Body of pancreas (tissue), 4 donors: ENCODE measurements at regions not wholly inside any gene's neighbourhood (a gene's known extent, or its start where the extent isn't known, plus 50 kb on each side); places are given as distances from the start of the nearest gene placed in this dataset.

Experiments
- ATAC-seq: fragments of 150-250 bp; one replicate; pipeline ENCODE4 v1.9.1; 2016
- DNase-seq, 4 donors: peaks; one replicate each; pipeline ENCODE4 v3.0.0-alpha.2; 2019
- H3K27ac ChIP-seq, 4 donors: fragments of 200-600 bp; sonication (generic); 1 replicate in 3 of 4; 2 replicates in 1 of 4; pipeline versions ENCODE4 v1.5.1 to v1.6.1; 2016 to 2019; ENCODE audit warnings: mild to moderate bottlenecking in 1 of 4, mixed read lengths in 1 of 4, moderate library complexity in 1 of 4
- H3K27me3 ChIP-seq, 2 donors: fragments of 200-600 bp; sonication (generic); one replicate each; pipeline ENCODE4 v1.6.0; 2016; ENCODE audit warnings: mild to moderate bottlenecking in 1 of 2
- H3K36me3 ChIP-seq, 2 donors: fragments of 200-600 bp; sonication (generic); replicated peaks in 1 of 2; 2 replicates each; pipeline ENCODE4 v1.5.1; 2016; ENCODE audit warnings: low read depth in 2 of 2; ENCODE audit not compliant: insufficient read depth in 1 of 2
- H3K4me1 ChIP-seq: fragments of 200-600 bp; sonication (generic); one replicate; pipeline ENCODE4 v1.6.0; 2016
- H3K4me3 ChIP-seq, 2 donors: fragments of 200-600 bp; sonication (generic); 1 replicate in 1 of 2; 2 replicates in 1 of 2; pipeline ENCODE4 v1.5.1; 2016 to 2019
- H3K9me3 ChIP-seq, 3 donors: fragments of 200-600 bp; sonication (generic); 1 replicate in 2 of 3; 2 replicates in 1 of 3; pipeline ENCODE4 v1.5.1; 2016
- POLR2A ChIP-seq, 3 donors: fragments of 450-650 bp; IDR thresholded peaks; one replicate each; pipeline ENCODE4 v1.6.1; 2016; ENCODE audit warnings: antibody characterized with exemption in 3 of 3, mild to moderate bottlenecking in 2 of 3
- WGBS, 2 donors: methylation state at CpG; one replicate each; pipeline ENCODE4 v1.1.5; 2017; 5-methylcytosine and 5-hydroxymethylcytosine counted together
- intact Hi-C: fragments of 100-400 bp; cut with DNase I; formaldehyde crosslinking; loops from one replicate; pipeline ENCODE4 v1.15.1; 2023
- TF ChIP-seq, protein P1 (sequence below), 7 experiments: fragments of 450-650 bp in 4 of 7; fragments of 200-600 bp in 3 of 7; sonication (generic) in 3 of 7; IDR thresholded peaks; one replicate each; pipeline ENCODE4 v1.5.1; 2016 to 2019; ENCODE audit warnings: antibody characterized with exemption in 7 of 7

DNA sequence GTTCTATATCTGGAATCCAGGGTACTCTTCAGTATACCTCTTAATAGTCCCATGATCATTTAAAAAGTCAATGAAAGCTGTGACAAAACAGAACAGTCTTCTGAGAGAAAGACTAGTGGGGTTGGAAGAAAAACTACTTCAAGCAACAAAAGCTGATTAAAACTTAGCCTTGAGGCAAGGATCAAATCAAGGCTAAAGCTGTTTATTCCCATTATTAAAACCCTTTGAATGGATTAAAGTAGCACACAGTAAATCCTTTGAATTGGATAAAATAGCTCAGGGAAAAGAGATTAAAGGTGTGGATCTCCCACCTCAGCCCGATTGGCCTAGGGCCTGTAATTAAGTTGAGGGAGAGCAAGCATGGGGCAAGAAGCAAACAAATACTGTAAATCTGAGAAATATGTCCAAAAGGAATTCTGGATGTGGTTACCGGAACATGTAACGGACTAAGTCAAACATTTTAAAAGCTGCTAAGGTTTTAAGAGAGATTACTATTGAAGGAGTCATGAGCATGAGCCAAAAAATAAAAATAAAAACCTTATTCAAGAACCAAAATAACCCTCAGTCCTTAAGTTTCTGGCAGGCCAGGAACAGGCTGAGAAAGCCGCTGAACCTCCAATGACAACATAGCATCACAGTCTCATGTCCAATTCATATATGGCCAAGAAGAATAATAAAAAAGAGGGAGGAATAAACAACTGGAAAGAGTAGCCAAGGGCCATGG, 257.3 kb upstream of the NEIL3 start:
- 54 to 79% methylated on average over 4 of the region's 4 CpGs for WGBS, 2 donors
- TF ChIP-seq POLR2A (IDR thresholded peaks at IDR 0.05), result no peak
- TF ChIP-seq, protein P1, sequence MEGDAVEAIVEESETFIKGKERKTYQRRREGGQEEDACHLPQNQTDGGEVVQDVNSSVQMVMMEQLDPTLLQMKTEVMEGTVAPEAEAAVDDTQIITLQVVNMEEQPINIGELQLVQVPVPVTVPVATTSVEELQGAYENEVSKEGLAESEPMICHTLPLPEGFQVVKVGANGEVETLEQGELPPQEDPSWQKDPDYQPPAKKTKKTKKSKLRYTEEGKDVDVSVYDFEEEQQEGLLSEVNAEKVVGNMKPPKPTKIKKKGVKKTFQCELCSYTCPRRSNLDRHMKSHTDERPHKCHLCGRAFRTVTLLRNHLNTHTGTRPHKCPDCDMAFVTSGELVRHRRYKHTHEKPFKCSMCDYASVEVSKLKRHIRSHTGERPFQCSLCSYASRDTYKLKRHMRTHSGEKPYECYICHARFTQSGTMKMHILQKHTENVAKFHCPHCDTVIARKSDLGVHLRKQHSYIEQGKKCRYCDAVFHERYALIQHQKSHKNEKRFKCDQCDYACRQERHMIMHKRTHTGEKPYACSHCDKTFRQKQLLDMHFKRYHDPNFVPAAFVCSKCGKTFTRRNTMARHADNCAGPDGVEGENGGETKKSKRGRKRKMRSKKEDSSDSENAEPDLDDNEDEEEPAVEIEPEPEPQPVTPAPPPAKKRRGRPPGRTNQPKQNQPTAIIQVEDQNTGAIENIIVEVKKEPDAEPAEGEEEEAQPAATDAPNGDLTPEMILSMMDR (IDR thresholded peaks at IDR 0.05), result no peak
- Histone ChIP-seq H3K27me3 (no peaks in the 10 kb centered on the region), H3K4me3 (no peak overlapping the region), H3K27ac (no peak overlapping the region), H3K36me3 (no peaks in the 10 kb centered on the region), H3K4me1 (no peaks in the 10 kb centered on the region), H3K9me3 (no peaks in the 10 kb centered on the region)
- ATAC-seq, result no peak
- intact Hi-C loops, result no loop called here
- DNase-seq, result no peak

- Histone ChIP-seq H3K4me3 (no peak overlapping the region), H3K27ac (no peak overlapping the region), H3K9me3 (no peaks in the 10 kb centered on the region), H3K27me3 (no peaks in the 10 kb centered on the region), H3K4me1 (no peaks in the 10 kb centered on the region), H3K36me3 (no peaks in the 10 kb centered on the region)
- ATAC-seq (no peak), DNase-seq (no peak)
- intact Hi-C loops, result no loop called here
- TF ChIP-seq POLR2A (IDR thresholded peaks at IDR 0.05), result no peak
- TF ChIP-seq, protein P1 (IDR thresholded peaks at IDR 0.05), result no peak
- 47 to 49% methylated on average over 2 of the region's 2 CpGs for WGBS, 2 donors
These were observed 252.5 kb upstream of the NEIL3 start for GRCh38 chr4:177057186-177057585.

DNA sequence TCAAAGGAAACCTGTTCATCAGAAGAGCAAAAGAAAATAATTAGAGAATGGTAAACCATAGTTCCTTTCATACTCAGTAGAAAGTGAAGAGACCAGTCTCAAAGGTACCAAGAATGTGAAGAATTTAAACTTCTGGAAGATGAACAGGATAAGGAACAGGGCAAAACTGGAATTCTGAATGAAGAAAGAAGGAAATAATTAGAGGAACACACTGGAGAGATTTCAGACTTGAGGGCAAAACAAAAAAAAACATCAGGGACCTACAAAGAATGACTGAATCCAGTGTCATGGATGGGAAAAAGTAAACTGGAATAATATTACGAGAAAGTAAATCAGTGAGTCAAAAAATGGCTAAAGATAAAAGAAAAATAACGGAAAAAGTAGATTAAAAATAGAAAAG, 245.6 kb upstream of the NEIL3 start:
- no peak for TF ChIP-seq POLR2A (IDR thresholded peaks at IDR 0.05)
- TF ChIP-seq, protein P1 (IDR thresholded peaks at IDR 0.05), result no peak
- 48 to 63% methylated on average over 2 of the region's 2 CpGs for WGBS, 2 donors
- ATAC-seq (no peak), DNase-seq (no peak)
- H3K9me3 ChIP-seq, result no peaks in the 10 kb centered on the region
- H3K4me3 ChIP-seq, result no peak overlapping the region
- no peaks in the 10 kb centered on the region for H3K27me3 ChIP-seq
- intact Hi-C loops, result no loop called here
- H3K4me1 ChIP-seq, result no peaks in the 10 kb centered on the region
- H3K27ac ChIP-seq, result no peak overlapping the region
- no peaks in the 10 kb centered on the region for H3K36me3 ChIP-seq

DNA sequence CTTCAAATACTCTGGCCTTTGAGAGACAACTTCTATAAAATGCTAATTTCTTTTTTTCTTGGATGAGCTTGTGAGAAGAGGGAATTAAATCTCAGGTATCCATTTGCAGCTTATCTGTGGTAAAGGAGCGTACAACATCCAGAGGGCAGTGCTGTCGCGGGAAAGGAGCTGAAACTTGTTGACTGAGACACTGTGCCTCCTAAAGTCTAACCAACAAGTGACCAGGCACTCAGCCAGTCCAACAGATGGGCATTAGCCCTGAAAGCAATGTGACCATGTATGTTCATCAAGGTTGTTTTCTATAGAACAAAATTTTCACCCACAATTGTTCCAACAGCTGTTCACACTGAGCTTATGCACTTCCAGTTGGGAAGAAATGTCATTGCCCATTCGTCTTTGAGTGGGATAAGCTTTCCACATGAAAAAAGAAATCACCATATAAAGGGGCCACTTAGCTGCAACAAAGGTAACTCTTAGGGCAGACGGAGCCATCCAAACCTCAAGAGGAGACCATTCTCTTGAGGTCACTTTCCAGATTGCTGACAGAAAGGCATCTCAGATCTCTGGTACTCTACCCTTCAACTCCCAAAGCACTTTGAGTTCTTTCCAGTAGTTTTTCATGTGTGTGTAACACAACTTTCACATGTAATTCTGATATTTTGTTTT, 244.8 kb upstream of the NEIL3 start:
- TF ChIP-seq, protein P1 (IDR thresholded peaks at IDR 0.05), result no peak
- H3K27ac ChIP-seq, result no peak overlapping the region
- intact Hi-C loops, result no loop called here
- no peaks in the 10 kb centered on the region for H3K4me1 ChIP-seq
- 56 to 66% methylated on average over 5 of the region's 5 CpGs for WGBS, 2 donors
- H3K4me3 ChIP-seq, result no peak overlapping the region
- DNase-seq (no peak), ATAC-seq (no peak)
- H3K36me3 ChIP-seq, result no peaks in the 10 kb centered on the region
- no peaks in the 10 kb centered on the region for H3K27me3 ChIP-seq
- H3K9me3 ChIP-seq, result no peaks in the 10 kb centered on the region

GRCh38 chr4:177066746-177067145, 242.9 kb upstream of the NEIL3 start:
- ATAC-seq (no peak), DNase-seq (no peak)
- Histone ChIP-seq H3K4me1 (no peaks in the 10 kb centered on the region), H3K4me3 (no peak overlapping the region), H3K9me3 (no peaks in the 10 kb centered on the region), H3K27ac (no peak overlapping the region), H3K36me3 (no peaks in the 10 kb centered on the region), H3K27me3 (no peaks in the 10 kb centered on the region)
- TF ChIP-seq POLR2A (IDR thresholded peaks at IDR 0.05), result no peak
- TF ChIP-seq, protein P1 (IDR thresholded peaks at IDR 0.05), result no peak
- 22 to 23% methylated on average over 1 of the region's 1 CpG for WGBS, 2 donors
- intact Hi-C loops, result no loop called here
